Nephron progenitor cell (in vitro differentiated cells): ENCODE measurements at regions not wholly inside any gene's neighbourhood (a gene's known extent, or its start where the extent isn't known, plus 50 kb on each side); places are given as distances from the start of the nearest gene placed in this dataset.
"Not testable (repeated sequence)": the region's sequence is repeated elsewhere in the genome, so short reads cannot be mapped to it uniquely, and the experiment has no call there.

Source experiments
- DNase-seq: peaks from one replicate; pipeline ENCODE4 v3.0.0; 2021
- H3K27ac Mint-ChIP-seq: 2 replicates; pipeline ENCODE4 v1.8.0; 2021; ENCODE audit warnings: mild to moderate bottlenecking, moderate library complexity, mixed read lengths
- H3K27me3 Mint-ChIP-seq: 2 replicates; pipeline ENCODE4 v1.8.0; 2021; ENCODE audit warnings: mild to moderate bottlenecking, low read depth, mixed read lengths; ENCODE audit not compliant: poor library complexity
- H3K36me3 Mint-ChIP-seq: 2 replicates; pipeline ENCODE4 v1.8.0; 2021; ENCODE audit warnings: low read depth, mixed read lengths
- H3K4me1 Mint-ChIP-seq: 2 replicates; pipeline ENCODE4 v1.8.0; 2021; ENCODE audit warnings: mixed read lengths
- H3K4me3 Mint-ChIP-seq: 2 replicates; pipeline ENCODE4 v1.8.0; 2021; ENCODE audit warnings: mild to moderate bottlenecking, moderate library complexity, mixed read lengths
- H3K9me3 Mint-ChIP-seq: 2 replicates; pipeline ENCODE4 v1.8.0; 2021; ENCODE audit warnings: mild to moderate bottlenecking, moderate library complexity, mixed read lengths
- CTCF ChIP-seq: fragments of 200-600 bp; sonication (generic); IDR thresholded peaks from 2 replicates; pipeline ENCODE4 v1.5.0; 2021; ENCODE audit warnings: antibody characterized with exemption

GRCh38 chr15:99485992-99486370 is 79.8 kb upstream of the MEF2A start:
- H3K4me1 Mint-ChIP-seq, result peaks cover 22% of the 10 kb centered on the region
- peaks cover 13% of the 10 kb centered on the region for H3K9me3 Mint-ChIP-seq
- no peaks in the 10 kb centered on the region for H3K36me3 Mint-ChIP-seq
- peak overlapping the region; percentile 82 for H3K27ac Mint-ChIP-seq
- no peak for TF ChIP-seq CTCF
- H3K4me3 Mint-ChIP-seq, result peak overlapping the region; percentile 78
- peaks cover 19% of the 10 kb centered on the region for H3K27me3 Mint-ChIP-seq
- DNase-seq, result no peak

- peak; percentile 58 for DNase-seq
- no peak for TF ChIP-seq CTCF
- Mint-ChIP-seq H3K27me3 (peaks cover 21% of the 10 kb centered on the region), H3K4me3 (peak overlapping the region; percentile 78), H3K27ac (no peak overlapping the region), H3K36me3 (no peaks in the 10 kb centered on the region), H3K9me3 (peaks cover 13% of the 10 kb centered on the region), H3K4me1 (peaks cover 22% of the 10 kb centered on the region)
Observed at GRCh38 chr15:99486371-99487336, 79.1 kb upstream of the MEF2A start.

- Mint-ChIP-seq H3K4me3 (peak overlapping the region; percentile 78), H3K9me3 (peaks cover 7% of the 10 kb centered on the region), H3K27me3 (peaks cover 21% of the 10 kb centered on the region), H3K36me3 (no peaks in the 10 kb centered on the region), H3K27ac (no peak overlapping the region), H3K4me1 (peaks cover 22% of the 10 kb centered on the region)
- TF ChIP-seq CTCF, result no peak
- DNase-seq, result no peak
Observed at GRCh38 chr15:99487337-99487730, 78.5 kb upstream of the MEF2A start.

GRCh38 chr15:99492275-99492674 is 73.5 kb upstream of the MEF2A start:
- Mint-ChIP-seq H3K4me1 (peaks cover 15% of the 10 kb centered on the region), H3K4me3 (no peak overlapping the region), H3K9me3 (peaks cover 8% of the 10 kb centered on the region), H3K27me3 (peaks cover 5% of the 10 kb centered on the region), H3K27ac (no peak overlapping the region), H3K36me3 (no peaks in the 10 kb centered on the region)
- no peak for TF ChIP-seq CTCF
- no peak for DNase-seq

GRCh38 chr15:99492716-99493115 is 73.1 kb upstream of the MEF2A start:
- Mint-ChIP-seq H3K36me3 (no peaks in the 10 kb centered on the region), H3K4me1 (peaks cover 12% of the 10 kb centered on the region), H3K27me3 (peaks cover 5% of the 10 kb centered on the region), H3K4me3 (no peak overlapping the region), H3K27ac (no peak overlapping the region), H3K9me3 (peaks cover 12% of the 10 kb centered on the region)
- no peak for TF ChIP-seq CTCF
- DNase-seq, result no peak

GRCh38 chr15:99493461-99493860 is 72.3 kb upstream of the MEF2A start:
- H3K27ac Mint-ChIP-seq, result no peak overlapping the region
- no peak for TF ChIP-seq CTCF
- H3K36me3 Mint-ChIP-seq, result no peaks in the 10 kb centered on the region

GRCh38 chr15:99494536-99495233 is 71.1 kb upstream of the MEF2A start:
- Mint-ChIP-seq H3K4me1 (peaks cover 12% of the 10 kb centered on the region), H3K9me3 (peaks cover 22% of the 10 kb centered on the region), H3K27me3 (peaks cover 10% of the 10 kb centered on the region)
- not testable (repeated sequence) for H3K27ac Mint-ChIP-seq, H3K4me3 Mint-ChIP-seq, H3K36me3 Mint-ChIP-seq, DNase-seq

More at GRCh38 chr15:99493461-99493860, 72.3 kb upstream of the MEF2A start:
- peaks cover 5% of the 10 kb centered on the region for H3K27me3 Mint-ChIP-seq
- H3K4me1 Mint-ChIP-seq, result peaks cover 12% of the 10 kb centered on the region
- H3K9me3 Mint-ChIP-seq, result peaks cover 20% of the 10 kb centered on the region
- H3K4me3 Mint-ChIP-seq, result no peak overlapping the region
- DNase-seq, result no peak
